HEK293T (cell line): ENCODE measurements at regions not wholly inside any gene's neighbourhood (a gene's known extent, or its start where the extent isn't known, plus 50 kb on each side); places are given as distances from the start of the nearest gene placed in this dataset.

Experiments
- BHLHE40 ChIP-seq: fragments of 450-650 bp; IDR thresholded peaks from 2 replicates; pipeline ENCODE4 v1.6.1; 2016; ENCODE audit warnings: mild to moderate bottlenecking, moderate library complexity, borderline replicate concordance
- ZNF384 ChIP-seq: fragments of 450-650 bp; IDR thresholded peaks from 2 replicates; pipeline ENCODE4 v1.6.1; 2016
- TF ChIP-seq, protein P1 (sequence below): fragments of 450-650 bp; IDR thresholded peaks from 2 replicates; pipeline ENCODE4 v1.6.1; 2016

DNA sequence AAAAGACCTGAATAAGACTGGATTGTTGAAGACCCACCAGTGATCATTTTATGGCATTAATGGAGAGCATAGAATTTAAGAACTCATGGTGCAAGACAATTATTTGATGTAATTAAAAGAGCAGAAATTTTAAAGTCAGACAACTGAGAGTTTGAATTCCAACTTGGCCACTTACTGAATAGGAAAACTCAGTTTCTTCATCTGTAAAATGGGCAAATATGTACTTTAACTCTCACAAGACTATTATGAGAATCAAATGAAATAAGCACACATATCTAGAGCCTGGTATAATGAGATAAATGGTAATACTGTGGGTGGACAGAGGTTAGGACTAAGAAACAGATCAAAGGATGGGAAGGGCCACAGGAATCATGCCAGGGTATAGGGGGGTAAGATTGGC is 88.0 kb downstream of the SOX9 start:
- no peak for TF ChIP-seq BHLHE40
- TF ChIP-seq, protein P1, sequence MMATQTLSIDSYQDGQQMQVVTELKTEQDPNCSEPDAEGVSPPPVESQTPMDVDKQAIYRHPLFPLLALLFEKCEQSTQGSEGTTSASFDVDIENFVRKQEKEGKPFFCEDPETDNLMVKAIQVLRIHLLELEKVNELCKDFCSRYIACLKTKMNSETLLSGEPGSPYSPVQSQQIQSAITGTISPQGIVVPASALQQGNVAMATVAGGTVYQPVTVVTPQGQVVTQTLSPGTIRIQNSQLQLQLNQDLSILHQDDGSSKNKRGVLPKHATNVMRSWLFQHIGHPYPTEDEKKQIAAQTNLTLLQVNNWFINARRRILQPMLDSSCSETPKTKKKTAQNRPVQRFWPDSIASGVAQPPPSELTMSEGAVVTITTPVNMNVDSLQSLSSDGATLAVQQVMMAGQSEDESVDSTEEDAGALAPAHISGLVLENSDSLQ, result no peak
- no peak for TF ChIP-seq ZNF384
